ENCODE measurements at regions not wholly inside any gene's neighbourhood (a gene's known extent, or its start where the extent isn't known, plus 50 kb on each side); places are given as distances from the start of the nearest gene placed in this dataset.
A peak's percentile ranks its signal among the peaks of the same experiment; 100 is the strongest.

GRCh38 chr15:95259513-95259912 lies 1028.2 kb downstream of the MCTP2 start:
- TF ChIP-seq CTCF (IDR thresholded peaks at IDR 0.05; ENCODE audit: low read length), result peak; percentile 71
- no peak for TF ChIP-seq EZH2 (IDR thresholded peaks at IDR 0.05; ENCODE audit: borderline replicate concordance, low read length)
